DOHH2 (cell line): ENCODE measurements at regions not wholly inside any gene's neighbourhood (a gene's known extent, or its start where the extent isn't known, plus 50 kb on each side); places are given as distances from the start of the nearest gene placed in this dataset.

ENCODE experiments used
- CTCF ChIP-seq: fragments of 200-600 bp; sonication (generic); IDR thresholded peaks from one replicate; pipeline ENCODE4 v1.5.1; 2014; ENCODE audit warnings: antibody characterized with exemption, mild to moderate bottlenecking, low read depth, low read length; ENCODE audit not compliant: poor library complexity, severe bottlenecking
- EZH2phosphoT487 ChIP-seq: fragments of 200-600 bp; sonication (generic); IDR thresholded peaks from 2 replicates; pipeline ENCODE4 v1.6.1; 2017; ENCODE audit warnings: borderline replicate concordance, mild to moderate bottlenecking, antibody characterized with exemption, low read length, moderate library complexity, mixed read lengths

- TF ChIP-seq CTCF (no peak), EZH2phosphoT487 (no peak)
These were observed 72.7 kb upstream of the CHRNA7 start for GRCh38 chr15:31957581-31957980.
